HCT116 (cell line): ENCODE measurements at regions not wholly inside any gene's neighbourhood (a gene's known extent, or its start where the extent isn't known, plus 50 kb on each side); places are given as distances from the start of the nearest gene placed in this dataset.

Source experiments
- ATAC-seq: fragments of 200-7000 bp; cut with Tn5 transposase; 2 replicates; pipeline ENCODE4 v1.9.1; 2020; ENCODE audit warnings: mild to moderate bottlenecking, moderate library complexity
- BruUV-seq: library from RNA; stranded (reverse); fragments of 400-500 nt; replicated peaks from 2 replicates; lab custom pipeline; 2021; lab: Mats Ljungman, UMichigan
- CTCF ChIA-PET: fragments of 300-600 bp; sonication (Branson Sonifier 250); formaldehyde crosslinking; loops from one replicate; lab custom pipeline; 2021; ENCODE audit warnings: antibody characterized with exemption; lab: Charles Lee
- POLR2A ChIA-PET: fragments of 300-600, 350-600 bp; sonication (Branson Sonifier 250); formaldehyde crosslinking; loops from one replicate; lab custom pipeline; 2021; ENCODE audit warnings: antibody characterized with exemption; lab: Charles Lee
- RAD21 ChIA-PET, 2 experiments: fragments of 300-600 bp; sonication (Branson Sonifier 250); formaldehyde crosslinking; loops; one replicate each; lab custom pipeline; 2023; ENCODE audit warnings: low total read pairs in 2 of 2; ENCODE audit not compliant: uncharacterized antibody in 2 of 2, unreplicated experiment in 2 of 2, low non-redundant PET in 1 of 2; lab: Charles Lee
- DNase-seq: peaks from one replicate; pipeline ENCODE4 v3.0.0-alpha.2; 2010; ENCODE audit warnings: low read depth, low spot score
- H2AFZ ChIP-seq: fragments of 200-600 bp; shearing (Covaris generic), sonication (generic); 2 replicates; pipeline ENCODE4 v1.6.1; 2017; ENCODE audit warnings: low read depth, mixed run types, mixed read lengths, antibody characterized with exemption, low read length; ENCODE audit not compliant: poor library complexity, severe bottlenecking
- H3K27ac ChIP-seq: 2 replicates; pipeline ENCODE4 v1.5.1; 2012; ENCODE audit warnings: low read depth, low read length
- H3K27me3 ChIP-seq: fragments of 200-600 bp; sonication (generic); 2 replicates; pipeline ENCODE4 v1.6.1; 2016; ENCODE audit warnings: mixed run types, low read length, mixed read lengths; ENCODE audit not compliant: insufficient read depth
- H3K36me3 ChIP-seq, 2 experiments: fragments of 200-500 bp in 1 of 2; fragments of 200-600 bp in 1 of 2; sonication (Bioruptor generic) in 1 of 2; sonication (generic) in 1 of 2; 2 replicates each; pipeline versions ENCODE4 v1.5.1 to v1.6.1; 2014 to 2016; ENCODE audit warnings: low read length in 2 of 2, inconsistent platforms in 1 of 2, mixed read lengths in 1 of 2, mixed run types in 1 of 2; ENCODE audit not compliant: insufficient read depth in 2 of 2, control insufficient read depth in 1 of 2
- H3K4me1 ChIP-seq, 2 experiments: fragments of 200-600 bp in 1 of 2; sonication (generic) in 1 of 2; 2 replicates each; pipeline versions ENCODE4 v1.5.1 to v1.6.1; 2012 to 2017; ENCODE audit warnings: low read length in 2 of 2, inconsistent platforms in 1 of 2, mild to moderate bottlenecking in 1 of 2, mixed read lengths in 1 of 2, mixed run types in 1 of 2, moderate library complexity in 1 of 2; ENCODE audit not compliant: insufficient read depth in 2 of 2, control insufficient read depth in 1 of 2
- H3K4me2 ChIP-seq: fragments of 200-600 bp; sonication (generic); 2 replicates; pipeline ENCODE4 v1.6.1; 2017; ENCODE audit warnings: mixed run types, low read length, mixed read lengths
- H3K4me3 ChIP-seq, 2 experiments: fragments of 200-600 bp in 1 of 2; sonication (generic) in 1 of 2; replicated peaks in 1 of 2; 2 replicates each; pipeline ENCODE4 v1.5.1; 2011 to 2016; ENCODE audit warnings: low read length in 2 of 2, control low read depth in 1 of 2, low read depth in 1 of 2, mild to moderate bottlenecking in 1 of 2, mixed read lengths in 1 of 2, mixed run types in 1 of 2
- H3K79me2 ChIP-seq: fragments of 200-600 bp; sonication (generic); 2 replicates; pipeline ENCODE4 v1.6.1; 2017; ENCODE audit warnings: mild to moderate bottlenecking, mixed run types, low read length, moderate library complexity, mixed read lengths; ENCODE audit not compliant: insufficient read depth
- H3K9ac ChIP-seq: fragments of 200-600 bp; sonication (generic); 2 replicates; pipeline ENCODE4 v1.6.1; 2016; ENCODE audit warnings: low read length, mixed read lengths
- H3K9me2 ChIP-seq: fragments of 200-600 bp; sonication (generic), shearing (Covaris generic); 2 replicates; pipeline ENCODE4 v1.6.1; 2017; ENCODE audit warnings: mixed run types, mild to moderate bottlenecking, moderate library complexity; ENCODE audit not compliant: insufficient read depth
- H3K9me3 ChIP-seq, 2 experiments: fragments of 200-500 bp in 1 of 2; fragments of 200-600 bp in 1 of 2; sonication (Bioruptor generic) in 1 of 2; sonication (generic) in 1 of 2; 2 replicates each; pipeline ENCODE4 v1.6.1; 2014 to 2017; ENCODE audit warnings: low read length in 2 of 2, mixed read lengths in 2 of 2, inconsistent platforms in 1 of 2, low read depth in 1 of 2, mild to moderate bottlenecking in 1 of 2, mixed run types in 1 of 2, moderate library complexity in 1 of 2; ENCODE audit not compliant: control insufficient read depth in 1 of 2, insufficient read depth in 1 of 2
- H4K20me1 ChIP-seq: fragments of 200-600 bp; sonication (generic), shearing (Covaris generic); 2 replicates; pipeline ENCODE4 v1.6.1; 2017; ENCODE audit warnings: mixed run types, mild to moderate bottlenecking, moderate library complexity; ENCODE audit not compliant: insufficient read depth
- CTCF ChIP-seq, 3 experiments: fragments of 200-600 bp in 1 of 3; sonication (generic) in 1 of 3; IDR thresholded peaks in 2 of 3; conservative IDR thresholded peaks in 1 of 3; 2 replicates each; pipeline ENCODE4 v1.5.1; 2012 to 2017; ENCODE audit warnings: low read depth in 2 of 3, low read length in 2 of 3, antibody characterized with exemption in 1 of 3, borderline replicate concordance in 1 of 3, control low read depth in 1 of 3, mild to moderate bottlenecking in 1 of 3, mixed read lengths in 1 of 3, mixed run types in 1 of 3, moderate library complexity in 1 of 3; ENCODE audit not compliant: insufficient read depth in 1 of 3
- EGR1 ChIP-seq: IDR thresholded peaks from 2 replicates; pipeline ENCODE4 v1.6.1; 2012; ENCODE audit warnings: low read depth
- ELF1 ChIP-seq: IDR thresholded peaks from 2 replicates; pipeline ENCODE4 v1.6.1; 2012; ENCODE audit warnings: low read depth, borderline replicate concordance
- EZH2 ChIP-seq: fragments of 200-600 bp; sonication (generic); IDR thresholded peaks from 2 replicates; pipeline ENCODE4 v1.6.1; 2017; ENCODE audit warnings: antibody characterized with exemption, mixed run types
- FOSL1 ChIP-seq: IDR thresholded peaks from 2 replicates; pipeline ENCODE4 v1.6.1; 2012; ENCODE audit warnings: low read depth
- JUND ChIP-seq: IDR thresholded peaks from 2 replicates; pipeline ENCODE4 v1.6.1; 2012
- MAX ChIP-seq: IDR thresholded peaks from 2 replicates; pipeline ENCODE4 v1.6.1; 2012
- POLR2A ChIP-seq: IDR thresholded peaks from 2 replicates; pipeline ENCODE4 v1.7.0; 2011; ENCODE audit warnings: borderline replicate concordance; ENCODE audit not compliant: insufficient read depth, insufficient read length; ENCODE audit errors: extremely low read depth
- POLR2AphosphoS5 ChIP-seq: IDR thresholded peaks from 2 replicates; pipeline ENCODE4 v1.6.1; 2011; ENCODE audit warnings: mild to moderate bottlenecking, low read depth, low read length, moderate library complexity
- RAD21 ChIP-seq: IDR thresholded peaks from 2 replicates; pipeline ENCODE4 v1.6.1; 2012; ENCODE audit warnings: low read depth, mild to moderate bottlenecking
- SIN3A ChIP-seq: IDR thresholded peaks from 2 replicates; pipeline ENCODE4 v1.6.1; 2012; ENCODE audit warnings: low read depth
- SP1 ChIP-seq: IDR thresholded peaks from 2 replicates; pipeline ENCODE4 v1.6.1; 2012; ENCODE audit warnings: low read depth
- SRF ChIP-seq: IDR thresholded peaks from 2 replicates; pipeline ENCODE4 v1.6.1; 2012; ENCODE audit warnings: low read depth
- TCF7L2 ChIP-seq: IDR thresholded peaks from 2 replicates; pipeline ENCODE4 v1.7.0; 2011; ENCODE audit warnings: borderline replicate concordance, inconsistent platforms; ENCODE audit not compliant: insufficient read depth, insufficient read length; ENCODE audit errors: extremely low read depth
- YY1 ChIP-seq: IDR thresholded peaks from 2 replicates; pipeline ENCODE4 v1.6.1; 2011; ENCODE audit warnings: low read length, low read depth, moderate library complexity, mild to moderate bottlenecking; ENCODE audit not compliant: insufficient replicate concordance; ENCODE audit errors: extremely low read depth
- ZFX ChIP-seq: fragments of 450-650 bp; IDR thresholded peaks from 2 replicates; pipeline ENCODE4 v1.6.1; 2017
- ZNF274 ChIP-seq: fragments of 200-500 bp; sonication (Bioruptor generic); IDR thresholded peaks from 2 replicates; pipeline ENCODE4 v1.6.1; 2014; ENCODE audit warnings: mild to moderate bottlenecking, low read depth, low read length, inconsistent platforms
- intact Hi-C: fragments of 100-400 bp; cut with micrococcal nuclease; formaldehyde crosslinking; loops from 2 replicates; pipeline ENCODE4 v1.10.0; 2022

- RAD21 ChIA-PET, result no interaction called here
- DNase-seq, result no peak
- TF ChIP-seq MAX, result no peak
- TF ChIP-seq TCF7L2, result no peak
- no peak for TF ChIP-seq ELF1
- TF ChIP-seq POLR2A, result no peak
- POLR2A ChIA-PET, result no interaction called here
- no peak for ATAC-seq
- no peaks in the 10 kb centered on the region for H3K79me2 ChIP-seq
- H3K4me1 ChIP-seq, result no peaks in the 10 kb centered on the region
- CTCF ChIA-PET, result no interaction called here
- no peaks in the 10 kb centered on the region for H3K9me3 ChIP-seq
- H4K20me1 ChIP-seq, result no peaks in the 10 kb centered on the region
- intact Hi-C loops, result no loop called here
- H3K9ac ChIP-seq, result no peak overlapping the region
- no TSS peak for BruUV-seq
- H3K4me2 ChIP-seq, result no peak overlapping the region
- H3K27ac ChIP-seq, result no peak overlapping the region
- H3K4me3 ChIP-seq, result no peak overlapping the region
- no peaks in the 10 kb centered on the region for H3K27me3 ChIP-seq
- no peak overlapping the region for H2AFZ ChIP-seq
- H3K36me3 ChIP-seq, result no peaks in the 10 kb centered on the region
- H3K9me2 ChIP-seq, result no peaks in the 10 kb centered on the region
These were observed 263.1 kb upstream of the FOXN3 start for GRCh38 chr14:89680156-89680555.

- no peak for TF ChIP-seq SIN3A
- TF ChIP-seq TCF7L2, result no peak
- TF ChIP-seq YY1, result no peak
- no peak for TF ChIP-seq ZFX
- no peak for TF ChIP-seq EZH2
- no peak for TF ChIP-seq FOSL1
- no peak for TF ChIP-seq ELF1
- no peak for TF ChIP-seq POLR2AphosphoS5
- TF ChIP-seq RAD21, result no peak
- TF ChIP-seq ZNF274, result no peak
- TF ChIP-seq EGR1, result no peak
- TF ChIP-seq POLR2A, result no peak
- TF ChIP-seq SRF, result no peak
- TF ChIP-seq JUND, result no peak
- no peak for TF ChIP-seq SP1
- TF ChIP-seq CTCF (IDR thresholded peaks at IDR 0.05 in 2 of 3, conservative IDR thresholded peaks at IDR 0.05 in 1 of 3; ENCODE audit: borderline replicate concordance in 1 of 3, insufficient read depth in 1 of 3, low read depth in 2 of 3, low read length in 2 of 3), result no peak
- no peak overlapping the region for H3K9ac ChIP-seq
- no peaks in the 10 kb centered on the region for H3K4me1 ChIP-seq
- H3K27me3 ChIP-seq, result no peaks in the 10 kb centered on the region
- H3K4me2 ChIP-seq, result no peak overlapping the region
- H4K20me1 ChIP-seq, result no peaks in the 10 kb centered on the region
- H3K79me2 ChIP-seq, result no peaks in the 10 kb centered on the region
- intact Hi-C loops, result no loop called here
- BruUV-seq, result no TSS peak
- RAD21 ChIA-PET, result no interaction called here
- no peaks in the 10 kb centered on the region for H3K9me3 ChIP-seq
- POLR2A ChIA-PET, result no interaction called here
- DNase-seq (no peak), ATAC-seq (no peak)
- H2AFZ ChIP-seq, result no peak overlapping the region
- H3K27ac ChIP-seq, result no peak overlapping the region
- no peaks in the 10 kb centered on the region for H3K9me2 ChIP-seq
- H3K36me3 ChIP-seq, result no peaks in the 10 kb centered on the region
- no peak overlapping the region for H3K4me3 ChIP-seq
- CTCF ChIA-PET, result no interaction called here
These were observed 261.7 kb upstream of the FOXN3 start for GRCh38 chr14:89678768-89679167.
